SK-N-MC (cell line): ENCODE measurements at regions not wholly inside any gene's neighbourhood (a gene's known extent, or its start where the extent isn't known, plus 50 kb on each side); places are given as distances from the start of the nearest gene placed in this dataset.

Experiments used
- EZH2 ChIP-seq: fragments of 200-600 bp; sonication (generic); IDR thresholded peaks from one replicate; pipeline ENCODE4 v1.6.1; 2017; ENCODE audit warnings: antibody characterized with exemption
- POLR2AphosphoS5 ChIP-seq: IDR thresholded peaks from 2 replicates; pipeline ENCODE4 v1.6.1; 2012; ENCODE audit warnings: mild to moderate bottlenecking, low read depth, low read length, borderline replicate concordance

DNA sequence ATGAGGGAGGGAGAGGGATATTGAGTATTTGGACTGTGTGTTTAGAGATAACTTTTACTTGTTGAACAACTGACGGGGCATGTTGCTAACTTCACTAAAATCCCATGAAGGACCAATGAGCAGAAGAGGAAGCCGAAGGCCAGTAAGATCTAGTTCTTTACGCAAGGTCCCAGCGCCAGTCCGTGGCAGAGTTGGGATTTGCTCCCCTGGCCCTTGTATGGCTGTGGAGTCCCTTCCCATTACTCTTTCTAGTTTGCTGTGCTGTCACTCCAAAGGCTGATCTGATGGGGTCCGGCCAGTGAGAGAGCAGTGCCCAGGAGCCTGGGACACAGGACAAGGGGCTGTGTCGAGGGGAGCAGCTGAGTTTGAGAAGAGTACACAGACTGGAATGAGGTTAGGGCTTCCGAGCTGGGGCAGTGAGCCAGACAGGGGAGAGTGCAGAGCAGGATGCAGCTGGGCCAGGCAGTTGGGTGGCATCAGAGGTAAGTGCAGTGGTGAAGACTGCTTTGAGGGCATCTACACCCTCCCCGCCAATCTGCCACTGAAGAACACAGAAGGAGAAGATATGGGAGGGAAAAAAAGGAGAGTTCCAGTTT, 692.9 kb upstream of the HS6ST1 start:
- TF ChIP-seq EZH2 = no peak
- TF ChIP-seq POLR2AphosphoS5 = no peak
